NCI-H1694 treated with DMSO at 0.1 percent for 48 hours (cell line): ENCODE measurements at regions not wholly inside any gene's neighbourhood (a gene's known extent, or its start where the extent isn't known, plus 50 kb on each side); places are given as distances from the start of the nearest gene placed in this dataset.
A peak's percentile ranks its signal among the peaks of the same experiment; 100 is the strongest.

Experiments used
- DNase-seq: peaks from one replicate; lab custom pipeline; 2025; lab: John Stamatoyannopoulos, UW

GRCh38 chr1:34409689-34410229 lies 233.1 kb downstream of the C1orf94 start:
- no peak for DNase-seq

DNA sequence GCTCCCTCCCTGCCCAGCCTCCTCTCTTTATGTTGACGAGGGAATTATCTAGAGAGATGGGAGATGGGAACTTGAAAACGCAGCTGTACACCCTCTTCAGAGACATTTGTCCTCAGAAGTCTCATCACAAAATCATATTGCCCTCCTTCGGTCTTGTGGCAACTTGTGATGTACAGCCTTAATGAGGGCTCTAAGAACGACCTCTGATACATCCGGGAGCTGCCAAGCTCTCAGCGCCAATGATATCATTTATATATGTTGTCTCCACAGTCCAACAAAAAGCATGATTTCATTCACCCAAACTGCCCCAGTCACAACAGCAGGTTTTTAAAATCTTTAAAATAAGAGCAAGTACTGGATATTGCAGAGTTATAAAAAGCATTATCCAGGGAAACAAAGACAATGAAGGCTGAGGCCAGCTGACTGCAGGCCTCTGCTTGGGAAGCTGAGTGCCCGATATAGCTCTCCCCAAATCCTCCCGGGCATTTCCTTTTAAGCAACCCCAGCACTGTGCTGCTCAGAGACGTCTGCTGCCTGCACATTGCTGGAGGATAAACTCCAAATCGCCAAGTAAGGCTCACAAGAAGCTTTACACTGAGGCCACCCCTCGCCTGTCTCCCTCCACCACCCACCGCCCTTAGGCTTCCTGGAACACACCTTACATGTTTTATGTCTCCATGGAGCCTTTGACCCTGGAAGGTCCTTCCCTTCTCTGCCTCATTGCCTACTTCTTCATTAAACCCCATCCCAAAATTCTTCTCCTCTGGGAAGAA lies 236.1 kb downstream of the C1orf94 start:
- no peak for DNase-seq

DNA sequence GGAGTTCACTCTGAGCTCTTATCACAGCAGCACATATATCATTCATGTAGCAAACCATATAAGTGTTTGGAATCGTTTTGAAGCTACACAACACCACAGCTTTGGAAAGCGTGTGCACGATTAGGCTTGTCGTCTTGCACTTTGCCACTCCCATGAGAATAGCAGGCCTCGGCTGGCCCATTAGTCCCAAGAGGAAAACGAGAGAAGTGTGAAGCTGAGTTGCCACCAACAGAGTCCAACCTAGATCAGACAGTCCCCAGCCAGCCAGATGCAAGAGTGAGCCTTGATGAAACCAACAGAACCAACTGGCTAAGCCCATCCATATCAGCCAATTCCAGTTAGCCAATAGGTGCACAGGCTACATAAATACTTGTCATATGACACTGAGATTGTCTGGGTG lies 238.4 kb downstream of the C1orf94 start:
- DNase-seq = no peak

DNA sequence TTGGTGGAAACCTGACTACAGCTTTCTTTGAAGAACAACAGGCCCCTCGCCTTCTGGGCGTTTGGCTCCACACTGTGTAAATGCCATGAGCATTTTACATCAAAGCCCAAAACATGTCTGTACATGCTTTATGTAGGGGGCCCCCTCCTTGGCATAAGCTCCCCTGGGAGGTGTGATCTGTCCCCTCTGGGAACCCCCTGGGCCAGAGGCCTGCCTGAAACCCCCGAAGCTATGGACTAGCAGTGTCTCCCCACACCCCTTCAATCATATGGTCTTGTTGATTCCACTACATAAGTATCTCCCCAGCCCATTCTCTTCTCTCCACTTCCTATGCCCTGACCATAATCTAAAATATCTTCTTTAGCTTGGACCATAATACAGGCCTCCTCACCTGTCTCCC lies 241.5 kb downstream of the C1orf94 start:
- no peak for DNase-seq

GRCh38 chr1:34419663-34420136 lies 243.0 kb downstream of the C1orf94 start:
- DNase-seq = peak; percentile 33

- DNase-seq = no peak
Measured at GRCh38 chr1:34425046-34425445, 248.3 kb downstream of the C1orf94 start.

GRCh38 chr1:34425785-34426184 lies 249.1 kb downstream of the C1orf94 start:
- DNase-seq = no peak

- DNase-seq = no peak
Measured at GRCh38 chr1:34426325-34426896, 249.7 kb downstream of the C1orf94 start.

DNA sequence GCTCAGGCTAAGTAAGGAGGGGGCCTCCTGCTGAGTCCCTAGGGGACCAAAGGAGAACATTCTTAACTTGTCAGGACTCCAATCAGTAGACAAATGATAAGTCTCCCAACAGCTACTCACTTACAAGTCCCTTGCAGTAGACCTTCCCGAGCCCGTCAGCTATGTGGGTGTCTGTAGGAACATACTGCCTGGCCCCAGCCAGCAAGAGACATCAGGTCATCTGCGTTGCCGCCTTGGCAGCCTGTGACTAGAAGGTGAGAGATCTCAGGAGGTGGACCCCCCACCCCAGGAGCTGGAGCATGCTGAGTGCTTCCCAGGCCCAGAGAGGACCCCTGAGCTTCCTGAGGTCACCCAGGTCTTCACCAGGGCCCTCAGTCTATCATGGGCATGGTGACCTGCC lies 250.5 kb downstream of the C1orf94 start:
- no peak for DNase-seq

- DNase-seq = no peak
Measured at GRCh38 chr1:34433099-34433498, 256.4 kb downstream of the C1orf94 start.

- no peak for DNase-seq
Measured at GRCh38 chr1:34436836-34437235, 260.1 kb downstream of the C1orf94 start.

GRCh38 chr1:34441259-34442069 lies 264.8 kb downstream of the C1orf94 start:
- no peak for DNase-seq

DNA sequence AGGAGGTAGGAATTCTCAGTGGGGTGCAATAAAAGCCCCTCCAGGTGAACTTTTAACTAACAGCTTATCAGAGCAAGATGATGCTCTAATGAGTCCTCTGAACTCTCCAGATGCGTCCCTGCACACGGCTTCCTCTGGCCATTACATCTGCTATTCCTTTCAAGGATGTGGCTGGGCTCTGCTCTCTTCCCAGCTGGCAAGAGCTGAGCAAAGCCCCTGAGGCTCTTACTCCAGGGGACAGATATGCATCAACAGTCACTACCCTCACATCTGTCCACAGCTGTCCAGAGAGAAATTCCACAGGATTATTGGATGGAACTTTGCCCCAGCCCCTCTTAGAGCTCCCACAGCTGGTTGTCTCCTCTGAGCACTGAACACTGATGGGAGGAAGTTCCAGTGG lies 267.8 kb downstream of the C1orf94 start:
- DNase-seq = no peak

DNA sequence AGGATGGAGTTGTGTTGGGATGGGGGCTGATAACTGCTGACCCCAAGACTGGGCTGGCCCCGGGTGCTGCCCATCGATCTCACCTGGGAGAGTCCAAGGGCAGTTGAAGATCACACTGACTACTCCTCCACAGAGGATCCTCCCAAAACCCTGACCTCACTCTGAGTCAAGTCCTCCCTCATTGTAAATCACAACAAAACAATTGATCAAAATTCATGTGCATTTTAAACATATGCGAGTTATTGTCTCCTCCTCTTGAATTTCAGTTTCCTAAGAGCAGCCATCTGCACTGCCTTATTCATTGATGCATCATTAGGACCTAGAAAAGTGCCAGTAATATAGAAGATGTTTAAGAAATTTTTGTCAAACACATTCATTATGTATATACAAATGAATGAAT lies 273.6 kb downstream of the C1orf94 start:
- no peak for DNase-seq

DNA sequence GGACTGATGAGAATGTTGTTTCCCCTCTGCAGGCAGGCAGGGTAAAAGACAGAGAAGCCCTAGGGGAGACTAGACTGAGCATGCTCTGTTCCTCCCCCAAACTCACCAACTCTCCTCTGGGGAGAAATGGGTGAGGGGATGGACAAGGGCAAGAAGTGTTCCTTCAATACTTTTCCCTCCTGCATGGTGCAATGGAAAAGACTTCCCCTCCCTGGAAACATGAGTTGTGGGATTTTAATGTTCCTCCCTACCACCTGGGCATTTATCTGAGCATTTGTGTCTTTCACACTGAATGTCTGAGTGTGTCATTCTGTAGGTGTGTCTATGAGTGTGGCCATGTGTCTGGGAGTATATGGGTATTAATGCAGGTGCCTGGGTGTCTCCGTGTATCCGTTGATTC lies 275.7 kb downstream of the C1orf94 start:
- DNase-seq = no peak

- no peak for DNase-seq
Measured at GRCh38 chr1:34455121-34455520, 278.4 kb downstream of the C1orf94 start.

DNA sequence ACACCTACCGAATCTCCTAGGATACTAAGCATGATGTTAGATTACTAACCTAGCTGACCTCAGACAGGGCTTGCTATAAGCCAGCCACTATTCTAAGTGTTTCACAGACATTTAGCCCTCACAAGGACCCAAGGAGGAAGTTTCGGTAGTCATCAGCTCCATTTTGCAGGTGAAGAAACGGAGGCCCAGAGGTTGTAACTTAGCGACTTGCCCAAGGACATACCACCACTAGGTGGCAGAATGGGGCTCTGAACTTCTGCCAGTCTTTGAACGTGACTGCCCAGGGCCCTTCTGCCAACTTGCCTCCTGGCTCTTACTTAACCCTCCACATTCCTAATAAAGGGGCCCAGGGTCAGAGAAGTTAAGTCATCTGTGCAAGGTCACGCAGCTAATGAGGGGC lies 283.5 kb downstream of the C1orf94 start:
- DNase-seq = no peak

- DNase-seq = no peak
Measured at GRCh38 chr1:34470401-34470800, 284.4 kb upstream of the GJB5 start.

DNA sequence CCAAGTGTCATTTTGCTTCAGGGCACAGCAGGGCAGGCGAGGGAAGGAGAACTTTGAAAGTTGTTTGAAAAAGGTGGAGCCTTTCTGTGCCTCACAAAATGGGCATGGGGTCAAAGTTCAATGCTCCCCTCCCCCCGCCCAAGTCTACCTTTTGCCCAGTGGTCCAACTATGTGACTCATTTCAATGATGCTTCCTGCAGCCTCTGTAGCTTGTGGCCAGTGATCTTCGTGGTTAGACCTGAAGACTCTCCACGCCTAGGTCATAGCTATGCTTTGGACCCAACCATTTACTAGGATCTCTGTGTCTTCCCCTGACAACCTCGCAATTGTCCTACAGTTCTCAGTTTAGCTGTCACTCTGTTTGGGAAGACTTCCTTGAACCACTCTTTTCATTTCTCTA lies 280.3 kb upstream of the GJB5 start:
- no peak for DNase-seq

DNA sequence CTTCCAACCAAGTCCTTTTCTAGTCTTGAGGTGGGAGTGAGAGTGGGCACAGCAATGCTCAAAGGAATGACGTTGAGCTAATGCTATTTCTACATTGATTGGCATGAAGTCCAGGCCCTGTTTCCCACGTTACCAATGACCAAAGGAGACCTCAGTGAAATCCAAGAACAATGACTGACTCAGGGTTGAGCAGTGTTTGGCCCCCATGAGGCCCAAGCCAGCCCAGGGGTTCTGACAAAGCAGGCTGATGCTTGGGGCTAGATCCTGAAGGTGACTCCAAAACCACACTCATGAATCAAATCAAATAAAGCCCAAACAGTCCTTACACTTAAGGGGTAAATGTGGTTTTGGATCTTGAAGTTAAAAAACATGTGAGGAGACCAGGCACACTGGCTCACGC lies 278.5 kb upstream of the GJB5 start:
- DNase-seq = no peak

DNA sequence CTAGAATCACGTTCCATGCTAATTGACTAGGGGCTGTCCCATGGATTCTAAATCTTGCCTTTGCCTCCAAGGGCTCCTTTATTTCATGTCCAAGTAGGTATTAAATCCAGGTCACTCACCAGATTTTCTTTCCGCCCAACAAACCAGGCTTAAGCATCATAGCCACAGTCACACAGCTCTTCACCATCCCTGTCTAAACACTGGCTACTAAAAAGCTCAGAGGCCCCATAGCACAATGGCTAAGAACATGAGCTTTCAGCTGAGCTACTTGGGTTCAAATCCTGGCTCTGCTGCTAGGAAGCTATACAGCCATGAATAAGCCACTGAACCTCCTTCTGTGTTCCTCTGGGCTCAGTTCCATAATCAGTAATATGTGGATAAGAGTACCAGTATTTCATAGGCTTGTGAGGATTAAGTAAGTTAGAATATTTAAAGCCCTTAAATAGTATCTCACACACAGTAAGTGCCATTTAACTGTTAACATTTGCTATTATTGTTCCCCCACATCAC lies 277.2 kb upstream of the GJB5 start:
- no peak for DNase-seq

- DNase-seq = no peak
Measured at GRCh38 chr1:34478515-34479076, 276.3 kb upstream of the GJB5 start.
